ENCODE measurements at regions not wholly inside any gene's neighbourhood (a gene's known extent, or its start where the extent isn't known, plus 50 kb on each side); places are given as distances from the start of the nearest gene placed in this dataset.

DNA sequence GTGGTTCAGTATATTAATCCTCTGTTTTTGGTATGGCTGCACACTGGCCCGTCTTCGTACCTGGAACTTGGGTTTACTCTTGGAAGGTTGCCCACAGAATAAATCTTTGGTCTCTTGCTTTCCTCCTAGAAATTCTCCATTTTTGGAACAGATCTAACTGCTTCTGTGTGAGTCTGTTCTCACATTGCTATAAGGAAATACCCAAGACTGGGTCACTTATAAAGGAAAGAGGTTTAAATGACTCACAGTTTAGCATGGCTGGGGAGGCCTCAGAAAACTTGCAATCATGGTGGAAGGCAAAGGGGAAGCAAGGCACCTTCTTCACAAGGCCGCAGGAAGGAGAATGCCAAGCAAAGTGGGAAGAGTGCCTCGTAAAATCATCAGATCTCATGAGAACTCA lies 407.8 kb upstream of the PDE3A start:
- DNase-seq, result no peak

- no peak for DNase-seq
These were observed 406.1 kb upstream of the PDE3A start for GRCh38 chr12:19962192-19962591.

DNA sequence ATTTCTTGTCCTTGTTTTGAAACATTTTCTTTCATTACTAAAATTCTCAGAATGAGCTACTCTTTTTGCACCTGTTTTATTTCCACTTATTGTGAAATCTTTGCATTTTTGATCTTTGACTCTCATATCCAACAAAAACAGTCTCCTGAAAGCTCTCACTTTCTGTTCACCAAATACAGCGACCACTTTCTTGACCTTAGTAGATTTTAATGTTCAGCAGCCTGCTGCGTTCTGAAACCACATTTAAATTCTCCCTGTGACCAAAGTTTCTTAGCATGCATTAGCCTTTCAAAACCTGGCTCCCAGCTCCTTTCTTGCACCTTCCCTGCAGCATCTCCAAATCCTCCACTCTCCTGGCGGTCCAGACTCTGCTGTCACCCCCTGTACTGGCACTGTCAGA lies 404.4 kb upstream of the PDE3A start:
- no peak for DNase-seq

DNA sequence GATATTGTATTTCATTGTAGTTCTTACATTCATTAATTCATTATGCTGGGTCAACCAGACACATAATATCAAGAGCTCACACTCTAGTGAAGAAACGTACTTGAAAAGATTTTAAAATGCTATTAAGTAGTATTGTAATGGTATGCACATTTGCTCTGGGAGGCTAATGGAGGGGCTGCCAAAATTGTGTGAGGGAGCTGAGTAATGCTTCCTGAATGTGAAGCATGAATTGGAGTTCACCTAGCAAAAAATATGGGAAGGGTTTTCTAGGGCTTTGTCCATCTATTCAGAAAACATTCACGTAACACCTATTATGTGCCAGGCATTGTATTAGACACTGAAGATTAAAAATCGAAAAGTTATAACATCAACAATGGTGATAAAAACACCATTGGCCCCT lies 403.8 kb upstream of the PDE3A start:
- peak; percentile 52 for DNase-seq

GRCh38 chr12:19965196-19966038 lies 402.9 kb upstream of the PDE3A start:
- DNase-seq, result no peak

DNA sequence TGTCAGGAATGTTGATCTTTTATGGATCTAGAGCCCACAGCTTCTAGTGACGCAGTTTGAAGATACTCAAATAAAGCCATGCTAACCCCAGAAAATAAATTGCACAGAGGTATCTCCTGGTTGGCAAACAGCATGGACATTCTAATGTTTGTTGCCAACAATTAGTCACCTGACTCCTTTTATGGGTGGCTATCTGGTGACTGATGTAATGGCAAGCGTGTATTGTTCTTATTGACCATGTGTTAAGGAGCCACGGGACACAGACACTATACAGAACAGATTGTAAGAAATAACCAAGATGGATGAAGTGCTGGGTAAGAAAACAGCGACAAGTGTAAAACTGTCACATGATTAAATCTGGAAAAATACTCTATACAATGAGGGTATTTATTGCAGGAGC lies 401.3 kb upstream of the PDE3A start:
- DNase-seq, result no peak

DNA sequence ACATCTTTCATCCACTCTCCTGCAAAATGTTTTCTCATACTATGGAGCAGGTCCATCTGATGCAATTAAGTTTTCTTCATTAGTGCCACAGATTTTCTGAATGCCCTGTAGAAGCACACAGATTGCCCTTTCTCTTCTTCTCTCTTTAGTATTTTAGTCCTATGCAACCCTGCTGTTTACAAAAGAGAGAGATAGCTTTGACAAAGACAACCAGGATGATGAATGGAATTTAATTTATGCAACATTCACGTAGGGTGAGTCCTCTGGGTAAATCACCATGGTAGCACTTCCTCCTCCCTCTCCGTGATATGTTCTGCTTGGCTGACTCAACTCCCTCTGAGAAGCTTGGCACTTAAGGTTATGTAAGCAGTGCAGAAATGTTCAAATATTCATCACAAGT lies 400.9 kb upstream of the PDE3A start:
- peak; percentile 98 for DNase-seq

DNA sequence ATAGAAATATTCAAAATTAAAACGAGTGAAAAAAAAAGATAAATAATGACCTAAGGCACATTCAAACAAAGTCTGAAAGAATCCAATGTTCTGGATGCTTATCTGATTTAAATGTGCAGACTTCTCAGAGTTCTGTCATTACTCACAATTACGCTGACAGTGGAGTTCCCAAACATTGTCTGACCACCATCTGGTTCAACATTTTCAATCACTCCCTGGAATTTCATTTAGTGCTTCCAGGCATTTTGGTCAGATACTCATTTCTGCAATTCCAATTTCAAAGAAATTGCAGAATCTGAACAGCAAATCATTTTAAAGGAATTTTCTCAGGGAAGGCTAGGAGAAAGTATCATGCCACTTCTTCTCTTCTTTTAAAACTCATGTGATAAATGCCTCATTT lies 398.2 kb upstream of the PDE3A start:
- DNase-seq, result peak; percentile 95

GRCh38 chr12:19970821-19971220 lies 397.5 kb upstream of the PDE3A start:
- peak; percentile 34 for DNase-seq

- peak; percentile 31 for DNase-seq
These were observed 396.7 kb upstream of the PDE3A start for GRCh38 chr12:19971361-19972280.

- DNase-seq, result peak; percentile 35
These were observed 395.7 kb upstream of the PDE3A start for GRCh38 chr12:19972325-19973288.

DNA sequence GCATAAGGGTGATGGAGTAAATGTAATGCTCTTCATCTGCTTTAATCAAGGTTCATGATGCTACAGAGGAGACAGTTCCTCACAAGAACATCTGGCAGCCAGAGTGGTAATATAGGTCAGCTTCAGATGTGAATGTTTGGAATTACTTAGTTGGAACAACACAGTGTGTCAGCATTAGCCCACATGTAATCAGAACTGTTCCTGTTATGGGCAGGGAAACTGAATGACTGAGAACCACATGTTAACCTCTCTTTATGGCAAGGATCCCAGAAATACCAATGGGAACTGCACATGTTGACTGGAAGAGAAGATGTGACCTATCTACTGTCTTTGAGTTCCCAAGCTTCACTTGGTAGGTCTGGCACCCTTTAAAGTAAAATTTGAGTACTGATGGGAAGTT lies 390.1 kb upstream of the PDE3A start:
- peak; percentile 98 for DNase-seq

DNA sequence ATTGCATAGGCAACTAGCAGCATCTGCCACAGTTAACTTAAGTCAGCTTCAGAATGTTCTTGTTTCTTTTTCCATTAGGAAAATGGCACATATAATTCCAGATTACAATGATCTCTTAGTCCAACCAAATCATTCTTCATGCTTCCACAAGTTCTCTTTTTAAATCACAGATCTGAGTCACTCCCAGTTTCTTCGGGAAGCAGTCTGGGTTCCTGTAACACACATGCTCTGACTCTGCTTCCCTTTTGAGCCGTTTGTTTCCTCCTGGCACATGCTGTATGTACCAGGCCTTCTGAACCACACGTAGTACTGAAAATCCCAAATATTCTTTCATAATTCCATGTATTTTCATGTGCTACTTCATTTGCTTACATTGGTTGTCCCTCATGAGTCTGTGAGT lies 388.8 kb upstream of the PDE3A start:
- no peak for DNase-seq

- no peak for DNase-seq
These were observed 386.4 kb upstream of the PDE3A start for GRCh38 chr12:19981944-19982343.

DNA sequence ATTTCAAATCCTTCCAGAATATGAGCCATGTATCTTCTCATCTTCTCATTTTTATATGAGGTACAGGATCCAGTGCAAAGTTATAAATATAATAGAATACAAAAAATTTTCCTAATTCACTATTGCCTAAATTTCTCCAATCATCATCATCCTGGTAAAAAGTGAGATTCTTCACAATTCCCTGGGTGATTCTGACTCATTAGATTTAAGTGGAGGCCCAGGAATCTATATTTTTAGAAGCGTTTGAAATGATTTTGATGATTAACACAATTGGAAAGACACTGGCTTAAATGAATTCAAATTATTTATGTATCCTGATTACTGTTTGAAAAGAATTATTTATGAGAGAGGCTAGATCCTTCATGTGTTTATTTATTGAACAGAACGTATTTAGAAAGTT lies 380.3 kb upstream of the PDE3A start:
- peak; percentile 58 for DNase-seq

GRCh38 chr12:19988459-19988873 lies 379.9 kb upstream of the PDE3A start:
- peak; percentile 78 for DNase-seq

DNA sequence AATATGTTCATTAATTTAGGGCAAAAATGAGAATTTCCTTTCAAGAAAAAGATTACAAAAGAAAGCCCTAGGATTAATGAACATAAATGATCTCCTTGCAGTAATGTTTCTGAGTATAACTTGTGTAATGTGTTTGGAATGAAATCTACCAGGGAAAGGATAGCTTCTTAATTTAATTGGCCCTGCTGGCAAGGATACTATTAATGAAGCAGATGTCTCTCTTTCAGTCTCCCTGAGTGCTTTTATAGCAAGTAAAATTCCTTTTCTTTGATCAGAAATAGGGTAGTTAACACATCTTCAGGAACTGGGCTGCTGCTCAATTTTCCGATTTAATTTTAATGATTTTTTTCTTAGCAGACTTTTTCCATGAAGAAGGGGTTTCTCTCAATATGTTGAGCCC lies 379.4 kb upstream of the PDE3A start:
- no peak for DNase-seq

DNA sequence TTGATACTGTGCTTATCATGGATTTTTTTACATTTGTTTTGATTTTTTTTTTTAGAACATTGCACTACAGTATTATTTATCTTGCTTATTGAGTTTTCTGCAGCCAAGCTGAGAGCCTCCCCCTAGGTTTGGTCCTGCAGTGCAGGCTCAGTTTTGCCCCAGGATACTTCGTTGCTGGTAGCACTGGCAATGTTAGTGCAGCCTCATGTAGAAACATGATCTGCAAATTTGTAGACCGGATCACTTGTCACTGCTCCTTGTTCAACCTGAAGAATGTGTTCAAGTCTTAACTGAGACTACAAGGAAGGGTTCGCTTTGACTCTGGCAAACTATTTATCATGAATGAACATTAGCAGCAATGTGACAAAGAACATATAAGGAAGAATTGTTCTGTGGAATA lies 377.2 kb upstream of the PDE3A start:
- DNase-seq, result no peak

- DNase-seq, result no peak
These were observed 376.0 kb upstream of the PDE3A start for GRCh38 chr12:19992311-19992710.

DNA sequence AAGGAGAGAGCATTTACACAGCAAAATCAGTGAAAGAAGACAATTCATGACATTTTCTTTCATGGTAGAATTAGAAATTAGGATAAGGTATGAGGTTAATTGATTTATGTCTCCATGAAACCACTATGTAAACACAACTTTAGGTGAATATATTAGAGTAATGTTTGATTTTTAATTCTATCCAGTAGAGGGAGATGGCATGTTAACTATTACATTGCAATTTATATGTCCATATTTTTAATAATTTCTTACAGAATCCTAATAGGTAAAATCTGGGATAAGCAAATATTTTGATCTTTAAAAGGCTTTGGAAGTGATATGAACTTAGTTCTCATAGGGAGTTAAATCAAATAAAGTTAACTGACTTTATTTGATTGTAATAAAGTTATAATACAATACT lies 373.4 kb upstream of the PDE3A start:
- peak; percentile 20 for DNase-seq

- peak; percentile 61 for DNase-seq
These were observed 370.5 kb upstream of the PDE3A start for GRCh38 chr12:19997656-19998400.

- DNase-seq, result no peak
These were observed 369.9 kb upstream of the PDE3A start for GRCh38 chr12:19998411-19998810.

All from fibroblast of skin of back (primary cell).